ENCODE measurements at regions not wholly inside any gene's neighbourhood (a gene's known extent, or its start where the extent isn't known, plus 50 kb on each side); places are given as distances from the start of the nearest gene placed in this dataset.

DNA sequence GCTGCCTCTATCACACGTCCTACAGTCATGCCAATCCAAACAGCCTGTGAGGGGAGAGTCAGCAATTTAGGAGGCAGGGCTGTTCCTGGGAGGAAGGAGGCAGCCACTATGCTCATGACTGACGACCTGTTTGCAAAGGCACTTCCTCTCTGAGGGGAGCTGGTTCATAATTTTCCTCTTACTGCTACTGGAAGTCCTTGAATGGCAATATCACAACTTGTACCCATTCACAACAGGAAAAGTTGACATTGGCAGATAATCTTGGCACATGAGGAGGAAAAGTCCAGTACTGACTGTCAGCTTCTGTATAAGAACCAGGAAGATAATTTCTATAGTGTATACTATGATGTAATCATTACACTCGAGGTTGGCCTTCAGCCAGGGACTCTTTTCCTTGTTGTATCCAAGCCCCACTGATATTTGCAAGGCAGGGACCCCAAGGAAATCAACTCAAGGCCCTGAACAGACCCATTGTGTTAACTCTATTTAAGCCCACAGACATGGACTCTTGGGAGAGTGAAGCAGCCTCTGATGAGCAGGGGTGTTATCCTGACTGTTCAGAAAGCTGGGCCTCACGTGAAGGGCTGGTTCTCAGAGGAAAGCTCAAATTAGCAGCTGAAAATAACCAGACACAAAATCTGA is 267.3 kb upstream of the ADAMTS9 start (continued):
- TF ChIP-seq BCL11A (tag by site-specific recombination; IDR thresholded peaks at IDR 0.05; ENCODE audit: low read depth) (no peak), ZBTB21 (tag by site-specific recombination; IDR thresholded peaks at IDR 0.05) (peak; percentile 39; the same call in 1 of the 2 replicates), ZNF266 (tag by site-specific recombination; IDR thresholded peaks at IDR 0.05; ENCODE audit: low read depth) (no peak), ZNF571 (tag by site-specific recombination; IDR thresholded peaks at IDR 0.05) (no peak), ZBTB20 (tag by site-specific recombination; IDR thresholded peaks at IDR 0.05) (0 out of 2 replicates have a peak, but pooled peaks have one; percentile 26), OSR2 (tag by site-specific recombination; IDR thresholded peaks at IDR 0.05) (peak; percentile 72)
- TF ChIP-seq, protein P1, sequence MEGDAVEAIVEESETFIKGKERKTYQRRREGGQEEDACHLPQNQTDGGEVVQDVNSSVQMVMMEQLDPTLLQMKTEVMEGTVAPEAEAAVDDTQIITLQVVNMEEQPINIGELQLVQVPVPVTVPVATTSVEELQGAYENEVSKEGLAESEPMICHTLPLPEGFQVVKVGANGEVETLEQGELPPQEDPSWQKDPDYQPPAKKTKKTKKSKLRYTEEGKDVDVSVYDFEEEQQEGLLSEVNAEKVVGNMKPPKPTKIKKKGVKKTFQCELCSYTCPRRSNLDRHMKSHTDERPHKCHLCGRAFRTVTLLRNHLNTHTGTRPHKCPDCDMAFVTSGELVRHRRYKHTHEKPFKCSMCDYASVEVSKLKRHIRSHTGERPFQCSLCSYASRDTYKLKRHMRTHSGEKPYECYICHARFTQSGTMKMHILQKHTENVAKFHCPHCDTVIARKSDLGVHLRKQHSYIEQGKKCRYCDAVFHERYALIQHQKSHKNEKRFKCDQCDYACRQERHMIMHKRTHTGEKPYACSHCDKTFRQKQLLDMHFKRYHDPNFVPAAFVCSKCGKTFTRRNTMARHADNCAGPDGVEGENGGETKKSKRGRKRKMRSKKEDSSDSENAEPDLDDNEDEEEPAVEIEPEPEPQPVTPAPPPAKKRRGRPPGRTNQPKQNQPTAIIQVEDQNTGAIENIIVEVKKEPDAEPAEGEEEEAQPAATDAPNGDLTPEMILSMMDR (tag by site-specific recombination; IDR thresholded peaks at IDR 0.05) = no peak

DNA sequence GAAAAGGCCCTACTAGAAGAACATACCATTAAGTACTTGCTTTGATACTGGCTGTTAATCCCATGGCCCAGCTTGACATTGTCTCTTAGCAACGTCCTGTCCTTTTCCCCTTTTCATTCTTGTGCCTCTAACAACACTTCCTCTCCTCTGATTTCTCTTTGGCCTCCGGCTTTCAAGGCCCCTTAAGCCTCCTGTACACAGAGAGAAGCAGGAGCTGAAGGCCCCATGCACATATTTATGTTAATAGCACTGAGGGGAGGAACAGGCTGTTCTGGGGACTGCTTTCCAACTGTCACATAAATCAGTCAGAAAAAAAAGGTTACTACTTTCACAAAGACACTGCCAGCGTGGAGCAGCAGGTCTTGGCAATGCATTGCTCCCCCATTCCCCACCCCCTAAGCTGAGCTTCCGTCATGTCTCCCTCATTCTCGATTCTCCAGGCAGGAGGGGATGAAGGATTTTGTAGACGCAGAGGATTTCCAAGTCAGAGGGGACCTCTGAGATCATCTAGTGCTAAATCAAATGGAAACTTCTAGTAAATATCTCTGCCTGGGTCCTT is 257.4 kb upstream of the ADAMTS9 start:
- TF ChIP-seq, protein P2, sequence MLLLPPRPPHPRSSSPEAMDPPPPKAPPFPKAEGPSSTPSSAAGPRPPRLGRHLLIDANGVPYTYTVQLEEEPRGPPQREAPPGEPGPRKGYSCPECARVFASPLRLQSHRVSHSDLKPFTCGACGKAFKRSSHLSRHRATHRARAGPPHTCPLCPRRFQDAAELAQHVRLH (tag by site-specific recombination; IDR thresholded peaks at IDR 0.05) = no peak
- TF ChIP-seq, protein P3, sequence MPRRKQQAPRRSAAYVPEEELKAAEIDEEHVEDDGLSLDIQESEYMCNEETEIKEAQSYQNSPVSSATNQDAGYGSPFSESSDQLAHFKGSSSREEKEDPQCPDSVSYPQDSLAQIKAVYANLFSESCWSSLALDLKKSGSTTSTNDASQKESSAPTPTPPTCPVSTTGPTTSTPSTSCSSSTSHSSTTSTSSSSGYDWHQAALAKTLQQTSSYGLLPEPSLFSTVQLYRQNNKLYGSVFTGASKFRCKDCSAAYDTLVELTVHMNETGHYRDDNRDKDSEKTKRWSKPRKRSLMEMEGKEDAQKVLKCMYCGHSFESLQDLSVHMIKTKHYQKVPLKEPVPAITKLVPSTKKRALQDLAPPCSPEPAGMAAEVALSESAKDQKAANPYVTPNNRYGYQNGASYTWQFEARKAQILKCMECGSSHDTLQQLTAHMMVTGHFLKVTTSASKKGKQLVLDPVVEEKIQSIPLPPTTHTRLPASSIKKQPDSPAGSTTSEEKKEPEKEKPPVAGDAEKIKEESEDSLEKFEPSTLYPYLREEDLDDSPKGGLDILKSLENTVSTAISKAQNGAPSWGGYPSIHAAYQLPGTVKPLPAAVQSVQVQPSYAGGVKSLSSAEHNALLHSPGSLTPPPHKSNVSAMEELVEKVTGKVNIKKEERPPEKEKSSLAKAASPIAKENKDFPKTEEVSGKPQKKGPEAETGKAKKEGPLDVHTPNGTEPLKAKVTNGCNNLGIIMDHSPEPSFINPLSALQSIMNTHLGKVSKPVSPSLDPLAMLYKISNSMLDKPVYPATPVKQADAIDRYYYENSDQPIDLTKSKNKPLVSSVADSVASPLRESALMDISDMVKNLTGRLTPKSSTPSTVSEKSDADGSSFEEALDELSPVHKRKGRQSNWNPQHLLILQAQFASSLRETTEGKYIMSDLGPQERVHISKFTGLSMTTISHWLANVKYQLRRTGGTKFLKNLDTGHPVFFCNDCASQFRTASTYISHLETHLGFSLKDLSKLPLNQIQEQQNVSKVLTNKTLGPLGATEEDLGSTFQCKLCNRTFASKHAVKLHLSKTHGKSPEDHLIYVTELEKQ (tag by site-specific recombination; IDR thresholded peaks at IDR 0.05; ENCODE audit: borderline replicate concordance) = no peak
- TF ChIP-seq ZNF473 (tag by site-specific recombination; IDR thresholded peaks at IDR 0.05) = no peak
- no peak for TF ChIP-seq ZNF394 (tag by site-specific recombination; IDR thresholded peaks at IDR 0.05; ENCODE audit: borderline replicate concordance)
- no peak for TF ChIP-seq ZNF10 (tag by site-specific recombination; IDR thresholded peaks at IDR 0.05)
- TF ChIP-seq ZNF701 (tag by site-specific recombination; IDR thresholded peaks at IDR 0.05) = no peak
- TF ChIP-seq ZBTB7A (tag by site-specific recombination; IDR thresholded peaks at IDR 0.05; ENCODE audit: low read depth) = no peak
- TF ChIP-seq ZNF626 (tag by site-specific recombination; IDR thresholded peaks at IDR 0.05) = no peak
- TF ChIP-seq EGR2 (tag by site-specific recombination; IDR thresholded peaks at IDR 0.05; ENCODE audit: low read depth) = no peak
- no peak for TF ChIP-seq WT1 (tag by site-specific recombination; IDR thresholded peaks at IDR 0.05)
- no peak for TF ChIP-seq ZNF114 (tag by site-specific recombination; IDR thresholded peaks at IDR 0.05)
- TF ChIP-seq ZNF2 (tag by site-specific recombination; IDR thresholded peaks at IDR 0.05) = no peak
- TF ChIP-seq, protein P4, sequence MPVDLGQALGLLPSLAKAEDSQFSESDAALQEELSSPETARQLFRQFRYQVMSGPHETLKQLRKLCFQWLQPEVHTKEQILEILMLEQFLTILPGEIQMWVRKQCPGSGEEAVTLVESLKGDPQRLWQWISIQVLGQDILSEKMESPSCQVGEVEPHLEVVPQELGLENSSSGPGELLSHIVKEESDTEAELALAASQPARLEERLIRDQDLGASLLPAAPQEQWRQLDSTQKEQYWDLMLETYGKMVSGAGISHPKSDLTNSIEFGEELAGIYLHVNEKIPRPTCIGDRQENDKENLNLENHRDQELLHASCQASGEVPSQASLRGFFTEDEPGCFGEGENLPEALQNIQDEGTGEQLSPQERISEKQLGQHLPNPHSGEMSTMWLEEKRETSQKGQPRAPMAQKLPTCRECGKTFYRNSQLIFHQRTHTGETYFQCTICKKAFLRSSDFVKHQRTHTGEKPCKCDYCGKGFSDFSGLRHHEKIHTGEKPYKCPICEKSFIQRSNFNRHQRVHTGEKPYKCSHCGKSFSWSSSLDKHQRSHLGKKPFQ (tag by site-specific recombination; IDR thresholded peaks at IDR 0.05) = no peak
- CTCF ChIA-PET = no interaction called here
- H3K27ac ChIP-seq (ENCODE audit: extremely low read depth, low read depth, low read length) = no peak overlapping the region
- H3K9me3 ChIP-seq (ENCODE audit: control insufficient read depth, insufficient read depth, low read depth, low read length) = no peaks in the 10 kb centered on the region
- no peaks in the 10 kb centered on the region for H3K36me3 ChIP-seq (ENCODE audit: control insufficient read depth in 2 of 2, insufficient read depth in 1 of 2, low read length in 2 of 2)
- POLR2A ChIA-PET = no interaction called here
- no peaks in the 10 kb centered on the region for H3K4me1 ChIP-seq (ENCODE audit: control insufficient read depth, insufficient read depth, low read length)
- H3K4me3 ChIP-seq (ENCODE audit: low read depth, low read length) = no peak overlapping the region

Measured in HEK293 (cell line).